ENCODE measurements at regions not wholly inside any gene's neighbourhood (a gene's known extent, or its start where the extent isn't known, plus 50 kb on each side); places are given as distances from the start of the nearest gene placed in this dataset.
A peak's percentile ranks its signal among the peaks of the same experiment; 100 is the strongest.

GRCh38 chr10:61846370-61847031, 55.0 kb upstream of the ARID5B start:
- Histone ChIP-seq H3K27me3 (ENCODE audit: insufficient read depth) (no peaks in the 10 kb centered on the region), H3K4me1 (ENCODE audit: control insufficient read depth in 1 of 2, insufficient read depth in 2 of 2, low read depth in 1 of 2, low read length in 1 of 2) (peaks cover 0 to 43% of the 10 kb centered on the region in 2 experiments; a peak in 3 of 4 replicates), H3K79me2 (ENCODE audit: insufficient read depth) (no peaks in the 10 kb centered on the region), H3K4me2 (no peak overlapping the region; the same call in 1 of the 2 replicates), H3K4me3 (ENCODE audit: low read depth in 2 of 2, low read length in 1 of 2) (no peak overlapping the region), H3K27ac (ENCODE audit: low read depth in 2 of 2, low read length in 1 of 2) (peak overlapping the region in 1 of 2 experiments; percentile 36; a peak in 1 of 4 replicates), H2AFZ (ENCODE audit: low read depth) (no peak overlapping the region), H3F3A (replicated peaks; ENCODE audit: insufficient read depth) (peaks cover 33% of the 10 kb centered on the region), H3K36me3 (replicated peaks in 1 of 2; ENCODE audit: control insufficient read depth in 1 of 2, insufficient read depth in 2 of 2, low read length in 1 of 2) (no peaks in the 10 kb centered on the region), H3K9me3 (no peaks in the 10 kb centered on the region), H3K9me2 (no peaks in the 10 kb centered on the region), H3K9ac (no peak overlapping the region), H4K20me1 (ENCODE audit: insufficient read depth) (no peaks in the 10 kb centered on the region)
- no peak for TF ChIP-seq NRF1 (IDR thresholded peaks at IDR 0.05; ENCODE audit: low read depth, low read length)
- TF ChIP-seq GABPA (IDR thresholded peaks at IDR 0.05; ENCODE audit: low read depth): no peak
- TF ChIP-seq GATA2 (CRISPR knock-in tag; IDR thresholded peaks at IDR 0.05): no peak
- no peak for TF ChIP-seq JUND (IDR thresholded peaks at IDR 0.05)
- no peak for TF ChIP-seq RXRA (IDR thresholded peaks at IDR 0.05; ENCODE audit: borderline replicate concordance, low read depth)
- no peak for TF ChIP-seq FOXM1 (IDR thresholded peaks at IDR 0.05; ENCODE audit: low read depth)
- TF ChIP-seq FOSL2 (IDR thresholded peaks at IDR 0.05; ENCODE audit: borderline replicate concordance, low read depth): no peak
- no peak for TF ChIP-seq USF1 (IDR thresholded peaks at IDR 0.05; ENCODE audit: borderline replicate concordance, low read depth)
- no peak for TF ChIP-seq EZH2phosphoT487 (IDR thresholded peaks at IDR 0.05; ENCODE audit: borderline replicate concordance, low read depth)
- TF ChIP-seq ELF1 (IDR thresholded peaks at IDR 0.05): no peak
- no peak for TF ChIP-seq ZBTB33 (IDR thresholded peaks at IDR 0.05; ENCODE audit: borderline replicate concordance, low read depth)
- no peak for TF ChIP-seq MXI1 (IDR thresholded peaks at IDR 0.05; ENCODE audit: low read depth, low read length)
- no peak for TF ChIP-seq RFX5 (IDR thresholded peaks at IDR 0.05; ENCODE audit: low read length)
- DNase-seq: no peak
- ChIA-PET POLR2A (no interaction called here), CTCF (interaction anchor here (1.3 kb wide), 1 partner anchor 50 kb away, joined by 4 read pairs; no protein-coding TSS in a partner anchor)
- 92% methylated on average over 3 of the region's 5 CpGs for WGBS (ENCODE audit: low lambda C conversion rate)

- WGBS (ENCODE audit: low lambda C conversion rate): 53% methylated on average over 2 of the region's 2 CpGs
- Histone ChIP-seq H3K27ac (ENCODE audit: low read depth in 2 of 2, low read length in 1 of 2) (peak overlapping the region in 1 of 2 experiments; percentile 36; a peak in 2 of 4 replicates), H3K79me2 (ENCODE audit: insufficient read depth) (no peaks in the 10 kb centered on the region), H2AFZ (ENCODE audit: low read depth) (no peak overlapping the region), H3K4me2 (peak overlapping the region; percentile 7; the same call in 1 of the 2 replicates), H3K4me3 (ENCODE audit: low read depth in 2 of 2, low read length in 1 of 2) (no peak overlapping the region), H3K9ac (no peak overlapping the region), H3K9me2 (no peaks in the 10 kb centered on the region), H3K9me3 (no peaks in the 10 kb centered on the region), H3K27me3 (ENCODE audit: insufficient read depth) (no peaks in the 10 kb centered on the region), H3F3A (replicated peaks; ENCODE audit: insufficient read depth) (peaks cover 31% of the 10 kb centered on the region), H4K20me1 (ENCODE audit: insufficient read depth) (no peaks in the 10 kb centered on the region), H3K36me3 (replicated peaks in 1 of 2; ENCODE audit: control insufficient read depth in 1 of 2, insufficient read depth in 2 of 2, low read length in 1 of 2) (no peaks in the 10 kb centered on the region), H3K4me1 (ENCODE audit: control insufficient read depth in 1 of 2, insufficient read depth in 2 of 2, low read depth in 1 of 2, low read length in 1 of 2) (peaks cover 0 to 39% of the 10 kb centered on the region in 2 experiments; a peak in 3 of 4 replicates)
- DNase-seq: no peak
- TF ChIP-seq RFX5 (IDR thresholded peaks at IDR 0.05; ENCODE audit: low read length): no peak
- TF ChIP-seq REST (IDR thresholded peaks at IDR 0.05; ENCODE audit: low read depth, low read length): no peak
- TF ChIP-seq USF2 (IDR thresholded peaks at IDR 0.05; ENCODE audit: borderline replicate concordance, low read depth, low read length): no peak
- TF ChIP-seq TCF12 (IDR thresholded peaks at IDR 0.05): peak; percentile 39; the same call in 1 of the 2 replicates
- no peak for TF ChIP-seq TEAD4 (IDR thresholded peaks at IDR 0.05; ENCODE audit: borderline replicate concordance, insufficient read depth)
- no peak for TF ChIP-seq JUND (IDR thresholded peaks at IDR 0.05)
- ChIA-PET POLR2A (no interaction called here), CTCF (interaction anchor here (1.0 kb wide), 1 partner anchor 51 kb away, joined by 3 read pairs; no protein-coding TSS in a partner anchor)
Measured at GRCh38 chr10:61847087-61847486, 54.4 kb upstream of the ARID5B start.
